GM20000 (cell line): ENCODE measurements at regions not wholly inside any gene's neighbourhood (a gene's known extent, or its start where the extent isn't known, plus 50 kb on each side); places are given as distances from the start of the nearest gene placed in this dataset.

ENCODE experiments used
- DNase-seq: peaks from one replicate; pipeline ENCODE4 v3.0.0; 2012; ENCODE audit warnings: low spot score
- CTCF ChIP-seq: IDR thresholded peaks from 2 replicates; pipeline ENCODE4 v1.5.1; 2012; ENCODE audit warnings: mild to moderate bottlenecking, control low read depth; ENCODE audit errors: extremely low read depth, missing control alignments

GRCh38 chr12:127590868-127591267, 676.1 kb upstream of the TMEM132C start:
- TF ChIP-seq CTCF = no peak
- no peak for DNase-seq

- DNase-seq = no peak
- no peak for TF ChIP-seq CTCF
These were observed 674.7 kb upstream of the TMEM132C start for GRCh38 chr12:127592245-127592644.

- no peak for TF ChIP-seq CTCF
These were observed 672.5 kb upstream of the TMEM132C start for GRCh38 chr12:127594351-127594970.

GRCh38 chr12:127595506-127595905, 671.5 kb upstream of the TMEM132C start:
- no peak for DNase-seq
- TF ChIP-seq CTCF = no peak

More at GRCh38 chr12:127594351-127594970, 672.5 kb upstream of the TMEM132C start:
- no peak for DNase-seq

GRCh38 chr12:127596891-127597290, 670.1 kb upstream of the TMEM132C start:
- TF ChIP-seq CTCF = no peak
- no peak for DNase-seq

- no peak for TF ChIP-seq CTCF
- no peak for DNase-seq
These were observed 667.5 kb upstream of the TMEM132C start for GRCh38 chr12:127599436-127599835.

- no peak for TF ChIP-seq CTCF
- DNase-seq = no peak
These were observed 666.8 kb upstream of the TMEM132C start for GRCh38 chr12:127600211-127600610.
